GM18868 (cell line): ENCODE measurements at regions not wholly inside any gene's neighbourhood (a gene's known extent, or its start where the extent isn't known, plus 50 kb on each side); places are given as distances from the start of the nearest gene placed in this dataset.
A peak's percentile ranks its signal among the peaks of the same experiment; 100 is the strongest.
"Not testable (repeated sequence)": the region's sequence is repeated elsewhere in the genome, so short reads cannot be mapped to it uniquely, and the experiment has no call there.

Experiments
- ATAC-seq: cut with Tn5 transposase; IDR thresholded peaks from one replicate; pipeline ENCODE4 v1.9.1; 2021; ENCODE audit warnings: mild to moderate bottlenecking, moderate library complexity; ENCODE audit not compliant: unreplicated experiment

DNA sequence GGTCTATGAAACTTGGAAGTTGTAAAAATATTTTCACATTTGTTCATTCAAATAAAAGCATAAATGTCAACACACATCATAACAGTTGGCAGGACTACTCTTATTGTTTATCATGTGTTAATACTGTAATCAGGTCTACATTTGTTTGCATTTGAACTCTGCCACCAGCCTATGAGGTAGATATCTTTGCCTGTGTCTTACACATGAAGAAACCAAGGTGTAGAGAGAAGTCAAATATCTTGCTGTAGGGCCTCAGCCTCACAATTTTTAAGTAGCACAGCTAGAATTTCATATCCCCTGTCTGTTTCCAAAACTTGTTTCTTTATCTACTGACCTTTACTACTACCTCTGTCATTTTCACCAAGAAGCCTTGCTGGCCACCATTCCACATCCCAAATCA is 161.9 kb downstream of the ZIC4 start:
- ATAC-seq = no peak

DNA sequence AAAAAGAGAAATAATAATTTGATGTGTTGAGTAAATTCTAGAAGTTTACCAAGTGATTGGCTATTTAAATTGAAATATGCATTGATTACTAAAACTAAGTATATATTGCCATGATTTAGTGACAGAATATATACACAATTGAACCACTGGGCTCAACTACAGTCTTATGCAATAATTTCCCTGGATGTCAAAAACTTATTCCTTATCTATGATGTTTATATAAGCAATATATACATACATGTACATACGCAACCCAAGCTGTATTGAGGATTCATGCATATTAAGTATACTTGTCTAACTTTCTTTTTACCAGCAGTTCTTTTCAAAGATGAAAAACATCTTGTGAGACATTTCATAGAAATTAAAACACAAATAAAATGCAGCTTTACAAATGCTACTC is 165.8 kb downstream of the ZIC4 start:
- ATAC-seq = no peak

DNA sequence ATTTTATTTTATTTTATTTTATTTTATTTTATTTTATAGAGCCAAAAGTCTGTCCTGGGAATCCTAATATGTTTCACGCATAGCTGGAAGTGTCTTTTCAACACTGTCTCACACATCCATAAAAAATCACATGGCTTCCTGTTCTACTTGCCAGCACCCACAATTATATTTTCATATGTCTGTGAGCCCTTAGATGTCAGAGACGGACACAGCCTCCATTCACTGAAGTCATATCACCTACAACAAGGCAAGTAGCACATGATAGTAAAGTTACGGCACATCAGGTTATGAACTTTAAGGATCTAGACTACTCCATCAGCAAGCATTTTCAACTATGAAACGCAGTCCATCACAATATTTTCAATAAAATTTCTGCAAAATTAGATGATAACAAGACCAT is 168.4 kb downstream of the ZIC4 start:
- no peak for ATAC-seq

DNA sequence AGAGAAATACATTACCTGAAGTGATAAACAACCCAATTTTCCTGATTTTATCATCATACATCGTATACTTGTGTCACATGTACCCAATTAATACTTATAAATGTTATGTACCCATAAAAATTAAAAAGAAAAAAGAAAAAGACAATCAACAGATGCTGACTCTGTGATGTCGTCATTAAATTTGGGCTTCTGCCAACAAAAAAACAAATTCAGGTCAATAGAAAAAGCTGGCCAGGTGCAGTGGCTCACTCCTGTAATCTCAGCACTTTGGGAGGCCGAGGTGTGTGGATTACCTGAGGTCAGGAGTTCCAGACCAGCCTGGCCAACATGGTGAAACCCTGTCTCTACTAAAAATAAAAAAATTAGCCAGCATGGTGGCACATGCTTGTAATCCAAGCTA is 174.4 kb downstream of the ZIC4 start:
- ATAC-seq = not testable (repeated sequence)

- ATAC-seq = no peak
Observed at GRCh38 chr3:147231111-147231510, 175.2 kb downstream of the ZIC4 start.

- ATAC-seq = no peak
Observed at GRCh38 chr3:147222291-147222690, 184.1 kb downstream of the ZIC4 start.

GRCh38 chr3:147218965-147219364 is 187.4 kb downstream of the ZIC4 start:
- no peak for ATAC-seq

DNA sequence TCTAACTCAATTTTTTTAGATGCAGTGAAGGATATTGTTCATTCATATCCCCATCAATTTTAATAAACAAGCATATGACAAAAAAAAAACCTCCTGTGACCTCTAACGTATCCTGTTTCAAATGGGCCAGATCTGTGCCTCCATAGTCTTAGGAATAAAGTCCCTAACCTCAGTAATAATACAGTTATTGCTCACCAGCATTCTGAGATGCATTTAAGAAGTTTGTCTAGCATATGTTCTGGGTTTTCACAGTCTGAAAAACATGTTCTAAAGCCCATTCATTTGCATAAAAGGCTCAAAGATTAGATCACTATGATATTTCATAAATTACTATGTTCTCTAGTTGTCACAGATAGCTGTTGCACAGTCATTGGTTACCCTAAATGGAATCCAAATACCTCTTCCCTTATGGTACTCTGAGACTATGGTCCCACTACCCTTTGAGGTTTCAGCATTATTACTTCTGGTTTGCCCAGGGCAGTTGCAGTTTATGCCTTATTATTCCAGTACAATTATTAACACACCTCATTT is 190.1 kb downstream of the ZIC4 start:
- peak; percentile 51 for ATAC-seq

DNA sequence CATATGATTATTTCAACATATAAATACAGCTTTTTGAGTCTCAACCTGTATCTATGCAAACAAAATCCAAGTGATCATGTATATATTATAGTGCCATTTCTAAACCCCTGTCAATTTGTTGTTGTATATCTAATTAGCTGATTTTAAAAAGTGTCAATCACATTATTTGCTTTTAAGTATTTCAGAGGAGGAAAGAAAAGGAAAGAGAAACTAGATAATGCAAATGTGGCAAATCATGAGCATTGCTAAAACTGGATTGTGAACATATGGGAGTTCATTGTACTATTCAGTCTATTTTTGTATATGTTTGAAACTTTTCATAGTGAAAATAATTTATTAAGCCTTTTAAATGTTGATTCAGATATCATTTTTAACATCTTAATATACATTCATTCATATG is 190.7 kb downstream of the ZIC4 start:
- ATAC-seq = peak; percentile 75

GRCh38 chr3:147213633-147214032 is 192.7 kb downstream of the ZIC4 start:
- no peak for ATAC-seq

DNA sequence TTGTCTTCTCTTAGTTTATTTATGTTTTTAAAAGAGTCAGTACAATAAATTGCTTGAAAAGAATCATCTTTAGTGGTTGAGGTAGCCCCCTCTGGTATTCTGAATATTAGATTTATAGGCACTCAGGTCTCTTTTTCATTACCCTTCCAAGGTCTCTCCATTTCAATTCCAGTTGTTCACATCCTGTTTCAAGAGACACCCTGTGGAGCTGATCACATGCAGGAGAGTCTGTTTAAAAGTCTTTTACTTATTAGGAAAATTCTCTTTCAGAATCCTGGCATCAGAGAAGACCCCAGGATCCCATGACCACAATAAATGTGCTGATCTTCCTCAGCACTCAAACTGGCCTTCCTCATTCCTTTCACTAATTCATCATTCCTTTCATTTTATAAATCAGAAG is 195.7 kb downstream of the ZIC4 start:
- no peak for ATAC-seq

- ATAC-seq = no peak
Observed at GRCh38 chr3:147201086-147201485, 205.3 kb downstream of the ZIC4 start.

GRCh38 chr3:147200545-147200944 is 205.8 kb downstream of the ZIC4 start:
- no peak for ATAC-seq

- ATAC-seq = peak; percentile 81
Observed at GRCh38 chr3:147197739-147198138, 208.6 kb downstream of the ZIC4 start.

GRCh38 chr3:147195887-147196286 is 210.5 kb downstream of the ZIC4 start:
- no peak for ATAC-seq

- ATAC-seq = peak; percentile 81
Observed at GRCh38 chr3:147191795-147192385, 214.5 kb downstream of the ZIC4 start.

DNA sequence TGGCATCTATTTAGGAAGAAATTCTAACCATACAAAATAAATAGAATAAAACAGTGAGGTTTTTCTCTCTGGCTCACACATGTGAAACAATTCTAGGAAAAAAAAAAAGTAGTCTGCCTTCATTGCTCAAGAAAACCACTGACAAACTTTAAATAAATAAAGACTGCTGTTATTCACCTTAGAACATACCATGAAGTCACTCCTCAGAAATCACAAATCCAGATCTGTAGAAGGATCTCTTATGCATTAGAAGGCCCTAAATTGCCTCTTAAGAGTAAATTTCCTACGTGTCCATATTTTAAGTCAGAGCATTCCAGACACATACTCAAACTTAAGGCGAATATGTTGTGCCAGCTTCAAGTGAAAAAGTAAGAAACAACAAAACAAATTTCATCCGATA is 217.3 kb downstream of the ZIC4 start:
- ATAC-seq = no peak

DNA sequence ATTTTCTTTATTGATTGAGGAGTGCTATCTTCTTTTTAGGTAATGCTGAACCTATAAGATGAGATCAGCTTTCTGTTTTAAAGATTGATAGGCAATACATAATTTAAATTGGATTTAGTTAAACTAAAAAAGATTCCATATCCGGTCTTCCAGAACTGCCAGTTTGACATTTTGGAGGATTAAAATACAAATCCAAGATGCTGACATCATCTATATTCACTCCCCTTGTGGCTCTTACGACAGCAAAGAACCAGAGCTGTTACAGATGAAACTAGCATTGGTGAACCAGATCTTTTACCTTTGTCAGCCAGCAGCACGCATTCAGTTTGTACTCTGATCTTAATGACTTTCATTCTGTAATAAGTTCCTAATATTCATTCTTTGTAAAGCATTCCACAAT is 218.7 kb downstream of the ZIC4 start:
- ATAC-seq = no peak

DNA sequence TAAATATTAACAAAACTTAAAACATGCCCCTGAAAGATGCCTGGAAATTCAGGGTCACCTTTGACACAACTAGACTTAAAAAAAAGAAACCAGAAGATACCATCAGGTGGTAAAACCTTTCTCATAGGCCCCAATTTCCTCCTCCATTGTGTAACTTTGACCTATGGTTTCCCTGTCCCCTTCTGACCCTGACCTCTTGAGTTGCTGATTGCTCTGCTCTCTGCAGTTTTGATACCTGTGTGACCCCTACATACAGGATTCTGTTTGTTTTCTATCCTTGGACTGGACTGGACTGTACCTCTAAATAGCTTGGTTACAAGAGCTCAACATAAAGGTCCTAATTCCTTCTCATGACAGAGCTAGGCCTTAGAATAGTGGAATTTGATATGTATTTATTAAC is 220.6 kb downstream of the ZIC4 start:
- no peak for ATAC-seq

- ATAC-seq = no peak
Observed at GRCh38 chr3:147184794-147185193, 221.5 kb downstream of the ZIC4 start.

- no peak for ATAC-seq
Observed at GRCh38 chr3:147173257-147173656, 233.1 kb downstream of the ZIC4 start.

DNA sequence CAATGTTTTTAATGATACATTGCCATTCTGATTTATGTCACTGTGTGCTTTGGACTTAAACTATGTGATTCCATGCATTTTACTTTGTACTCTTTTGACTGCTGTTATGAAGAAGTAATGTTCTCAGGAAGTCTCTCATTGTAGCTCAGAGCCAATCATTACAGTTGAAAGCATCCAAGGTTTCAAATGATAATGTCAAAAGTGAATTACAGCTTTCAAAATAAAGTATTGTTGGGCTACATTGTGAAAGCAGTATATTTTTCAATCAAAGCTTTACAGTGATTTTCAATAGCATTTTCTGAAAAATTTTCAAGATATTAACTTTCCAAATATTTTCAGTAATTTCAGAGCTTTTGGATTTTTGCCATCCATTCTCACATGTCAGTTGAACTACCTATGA is 243.6 kb downstream of the ZIC4 start:
- ATAC-seq = no peak

DNA sequence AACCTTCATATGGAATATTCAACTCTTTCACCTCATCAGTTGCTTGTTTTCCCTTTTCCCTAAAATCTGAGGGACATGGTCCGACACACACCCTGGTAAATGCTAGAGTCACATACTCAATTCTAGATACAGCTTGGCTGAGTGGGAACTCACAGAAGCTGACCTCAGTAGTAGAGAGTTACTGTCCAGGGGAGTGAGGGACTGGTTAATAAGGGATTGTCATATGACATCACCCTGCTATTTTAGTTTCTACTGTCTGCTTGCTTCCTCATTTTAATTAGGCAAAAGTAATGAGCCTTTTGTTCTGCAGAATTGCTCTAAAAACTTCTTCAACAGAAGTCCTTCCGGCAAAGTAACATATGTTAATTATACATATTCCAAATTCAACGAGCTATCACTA is 244.5 kb downstream of the ZIC4 start:
- ATAC-seq = no peak
